Mesendoderm (in vitro differentiated cells): ENCODE measurements at regions not wholly inside any gene's neighbourhood (a gene's known extent, or its start where the extent isn't known, plus 50 kb on each side); places are given as distances from the start of the nearest gene placed in this dataset.

Experiments
- DNase-seq: peaks from one replicate; pipeline ENCODE4 v3.0.0; 2013
- H2AK5ac ChIP-seq: 2 replicates; pipeline ENCODE4 v1.6.1; 2013; ENCODE audit warnings: low read length, inconsistent platforms
- H2BK120ac ChIP-seq: 2 replicates; pipeline ENCODE4 v1.6.1; 2013; ENCODE audit warnings: low read depth, mild to moderate bottlenecking, low read length, moderate library complexity, mixed read lengths
- H2BK15ac ChIP-seq: replicated peaks from 2 replicates; pipeline ENCODE4 v1.6.1; 2013; ENCODE audit warnings: low read depth, mild to moderate bottlenecking, moderate library complexity
- H2BK5ac ChIP-seq: 2 replicates; pipeline ENCODE4 v1.6.1; 2013; ENCODE audit warnings: low read length, inconsistent platforms
- H3K18ac ChIP-seq: 2 replicates; pipeline ENCODE4 v1.6.1; 2013; ENCODE audit warnings: mild to moderate bottlenecking, low read length, mixed read lengths
- H3K23ac ChIP-seq: one replicate; pipeline ENCODE4 v1.6.1; 2013; ENCODE audit warnings: low read length
- H3K27ac ChIP-seq: 2 replicates; pipeline ENCODE4 v1.5.1; 2013; ENCODE audit warnings: low read depth, mild to moderate bottlenecking, inconsistent platforms, low read length, moderate library complexity
- H3K27me3 ChIP-seq: 2 replicates; pipeline ENCODE4 v1.6.1; 2013; ENCODE audit warnings: low read length, control low read depth, mild to moderate bottlenecking, inconsistent platforms; ENCODE audit not compliant: insufficient read depth, poor library complexity
- H3K36me3 ChIP-seq: 2 replicates; pipeline ENCODE4 v1.6.1; 2013; ENCODE audit warnings: low read length, inconsistent platforms; ENCODE audit not compliant: control insufficient read depth, insufficient read depth
- H3K4ac ChIP-seq: one replicate; pipeline ENCODE4 v1.6.1; 2013; ENCODE audit warnings: low read depth, mild to moderate bottlenecking, low read length, moderate library complexity
- H3K4me1 ChIP-seq: 2 replicates; pipeline ENCODE4 v1.6.1; 2013; ENCODE audit warnings: low read depth, low read length, inconsistent platforms; ENCODE audit not compliant: control insufficient read depth
- H3K4me2 ChIP-seq: 2 replicates; pipeline ENCODE4 v1.6.1; 2013; ENCODE audit warnings: low read length
- H3K4me3 ChIP-seq: 2 replicates; pipeline ENCODE4 v1.5.1; 2013; ENCODE audit warnings: mild to moderate bottlenecking, low read length
- H3K56ac ChIP-seq: one replicate; pipeline ENCODE4 v1.6.1; 2013; ENCODE audit warnings: low read length
- H3K79me1 ChIP-seq: 2 replicates; pipeline ENCODE4 v1.6.1; 2013; ENCODE audit warnings: low read length, inconsistent platforms
- H3K79me2 ChIP-seq: 2 replicates; pipeline ENCODE4 v1.6.1; 2013; ENCODE audit warnings: mild to moderate bottlenecking, low read length; ENCODE audit not compliant: control insufficient read depth, insufficient read depth
- H3K9ac ChIP-seq: 2 replicates; pipeline ENCODE4 v1.6.1; 2013; ENCODE audit warnings: low read length, inconsistent platforms
- H4K5ac ChIP-seq: one replicate; pipeline ENCODE4 v1.6.1; 2013; ENCODE audit warnings: low read length
- H4K8ac ChIP-seq: one replicate; pipeline ENCODE4 v1.6.1; 2013; ENCODE audit warnings: low read depth, mild to moderate bottlenecking, control low read depth, low read length, moderate library complexity
- WGBS: extraction: QIAGEN DNeasy Blood & Tissue Kit; methylation state at CpG from one replicate; pipeline ENCODE4 v1.1.7; 2013; ENCODE audit warnings: low lambda C conversion rate, missing lambda C conversion rate; ENCODE audit not compliant: insufficient coverage; ENCODE audit errors: extremely low coverage; 5-methylcytosine and 5-hydroxymethylcytosine counted together

DNA sequence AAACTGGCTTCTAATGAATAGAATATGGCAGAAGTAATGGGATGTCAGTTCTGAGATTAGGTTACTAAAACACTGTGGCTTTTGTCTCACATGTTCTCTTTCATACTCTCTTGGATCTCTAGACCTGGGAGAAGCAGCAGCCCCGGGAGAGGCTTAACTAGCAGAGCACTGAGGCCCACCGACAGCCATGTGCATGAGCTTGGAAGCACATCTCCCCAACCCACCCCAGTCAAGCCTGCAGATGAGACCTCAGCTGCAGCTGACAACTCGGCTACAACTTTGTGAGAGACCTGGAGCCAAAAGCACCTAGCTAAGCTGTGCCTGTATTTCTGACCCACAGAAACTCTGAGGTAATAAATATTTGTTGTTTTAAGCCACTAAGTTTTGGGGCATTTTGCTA is 100.8 kb downstream of the TRIM29 start:
- no peak overlapping the region for H3K9ac ChIP-seq
- H3K4me3 ChIP-seq = no peak overlapping the region
- H3K27ac ChIP-seq = no peak overlapping the region
- H4K5ac ChIP-seq = no peak overlapping the region
- WGBS = no CpG with 5 or more reads among the region's 3 CpGs
- no peak overlapping the region for H2BK15ac ChIP-seq
- no peak overlapping the region for H4K8ac ChIP-seq
- no peak overlapping the region for H3K4me2 ChIP-seq
- no peak overlapping the region for H3K4ac ChIP-seq
- no peak overlapping the region for H3K23ac ChIP-seq
- no peak overlapping the region for H3K18ac ChIP-seq
- no peak for DNase-seq
- H3K36me3 ChIP-seq = no peaks in the 10 kb centered on the region
- H2AK5ac ChIP-seq = no peak overlapping the region
- no peak overlapping the region for H2BK120ac ChIP-seq
- no peaks in the 10 kb centered on the region for H3K79me2 ChIP-seq
- H3K27me3 ChIP-seq = no peaks in the 10 kb centered on the region
- no peaks in the 10 kb centered on the region for H3K4me1 ChIP-seq
- no peaks in the 10 kb centered on the region for H3K79me1 ChIP-seq
- H3K56ac ChIP-seq = no peak overlapping the region
- H2BK5ac ChIP-seq = no peak overlapping the region

DNA sequence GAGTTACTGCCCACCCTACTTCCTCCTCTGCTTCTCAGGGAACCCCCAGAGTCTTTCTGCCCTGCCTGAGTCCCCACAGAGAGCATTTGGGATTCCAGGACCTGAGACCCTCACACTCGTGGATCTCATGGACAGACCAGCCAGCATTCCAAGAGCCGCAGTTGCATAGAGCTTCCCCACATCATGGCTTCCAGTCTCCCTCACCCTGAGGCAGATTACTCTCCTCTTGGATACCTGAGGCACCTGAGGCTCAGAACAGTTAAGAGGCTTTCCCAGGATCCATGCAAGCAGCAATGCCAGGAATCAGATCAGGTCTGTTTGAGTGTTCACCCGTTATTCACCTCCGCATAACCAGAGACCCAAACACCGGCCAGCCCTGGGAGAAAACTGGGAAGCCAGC is 102.2 kb downstream of the TRIM29 start:
- Histone ChIP-seq H2BK120ac (no peak overlapping the region), H4K5ac (no peak overlapping the region), H3K36me3 (no peaks in the 10 kb centered on the region), H2BK5ac (no peak overlapping the region), H3K4me3 (no peak overlapping the region), H3K79me1 (no peaks in the 10 kb centered on the region), H3K27ac (no peak overlapping the region), H3K23ac (no peak overlapping the region), H3K56ac (no peak overlapping the region), H3K9ac (no peak overlapping the region), H3K4me1 (no peaks in the 10 kb centered on the region), H3K18ac (no peak overlapping the region), H2AK5ac (no peak overlapping the region), H3K79me2 (no peaks in the 10 kb centered on the region), H3K4ac (no peak overlapping the region), H3K4me2 (no peak overlapping the region), H2BK15ac (no peak overlapping the region), H3K27me3 (no peaks in the 10 kb centered on the region), H4K8ac (no peak overlapping the region)
- no CpG with 5 or more reads among the region's 5 CpGs for WGBS
- DNase-seq = no peak

- Histone ChIP-seq H3K23ac (no peak overlapping the region), H3K36me3 (no peaks in the 10 kb centered on the region), H2AK5ac (no peak overlapping the region), H3K4me3 (no peak overlapping the region), H4K5ac (no peak overlapping the region), H3K27me3 (no peaks in the 10 kb centered on the region), H2BK120ac (no peak overlapping the region), H4K8ac (no peak overlapping the region), H3K4me2 (no peak overlapping the region), H2BK5ac (no peak overlapping the region), H2BK15ac (no peak overlapping the region), H3K18ac (no peak overlapping the region), H3K27ac (no peak overlapping the region), H3K9ac (no peak overlapping the region), H3K56ac (no peak overlapping the region), H3K4me1 (peaks cover 2% of the 10 kb centered on the region), H3K4ac (no peak overlapping the region), H3K79me2 (no peaks in the 10 kb centered on the region), H3K79me1 (no peaks in the 10 kb centered on the region)
- WGBS = no CpG with 5 or more reads among the region's 9 CpGs
- DNase-seq = no peak
Measured at GRCh38 chr11:120034881-120035630, 102.9 kb downstream of the TRIM29 start.

DNA sequence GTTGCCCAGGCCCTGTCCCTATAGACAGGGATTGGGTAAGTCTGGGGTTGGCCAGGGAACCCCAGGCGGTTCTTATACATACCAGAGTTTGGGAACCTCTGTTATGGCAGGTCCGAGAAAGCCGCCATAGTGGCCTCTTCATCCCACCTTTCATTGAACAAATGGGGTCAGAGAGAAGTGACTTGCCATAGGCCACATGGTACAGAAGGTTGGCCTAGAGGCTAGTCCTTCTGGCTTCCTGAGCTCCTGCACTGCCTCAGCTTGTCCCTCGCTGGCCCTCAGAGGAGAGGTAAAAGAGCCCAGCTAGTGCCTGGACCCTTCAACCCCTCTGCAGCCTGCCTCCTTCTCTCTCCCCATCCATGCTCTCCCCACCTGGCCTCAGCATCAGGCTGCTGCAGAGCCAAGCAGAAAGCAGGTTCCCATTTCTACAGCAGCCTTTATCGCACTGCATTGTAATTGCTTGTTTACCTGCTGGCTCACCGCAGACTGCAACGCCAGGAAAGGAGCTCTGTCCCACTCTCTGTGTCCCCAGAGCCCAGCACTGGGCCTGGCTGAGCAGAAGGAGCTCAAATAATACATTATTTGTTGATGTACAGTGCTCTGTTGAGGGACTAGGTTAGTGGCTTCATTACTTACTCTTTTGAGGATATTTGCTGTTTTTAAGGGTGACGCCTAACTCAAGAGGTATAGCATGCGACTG is 103.6 kb downstream of the TRIM29 start:
- Histone ChIP-seq H3K79me2 (no peaks in the 10 kb centered on the region), H3K23ac (no peak overlapping the region), H2BK15ac (no peak overlapping the region), H3K27ac (no peak overlapping the region), H3K27me3 (no peaks in the 10 kb centered on the region), H3K56ac (no peak overlapping the region), H3K18ac (no peak overlapping the region), H2AK5ac (no peak overlapping the region), H3K4ac (no peak overlapping the region), H2BK5ac (no peak overlapping the region), H4K8ac (no peak overlapping the region), H3K36me3 (no peaks in the 10 kb centered on the region), H2BK120ac (no peak overlapping the region), H3K79me1 (no peaks in the 10 kb centered on the region), H3K4me3 (no peak overlapping the region), H3K4me1 (peaks cover 2% of the 10 kb centered on the region), H3K9ac (no peak overlapping the region), H3K4me2 (no peak overlapping the region), H4K5ac (no peak overlapping the region)
- WGBS = no CpG with 5 or more reads among the region's 9 CpGs
- no peak for DNase-seq

- Histone ChIP-seq H3K18ac (no peak overlapping the region), H2BK120ac (no peak overlapping the region), H3K36me3 (no peaks in the 10 kb centered on the region), H2BK15ac (no peak overlapping the region), H3K4me1 (peaks cover 2% of the 10 kb centered on the region), H3K4me2 (no peak overlapping the region), H3K9ac (no peak overlapping the region), H3K4ac (no peak overlapping the region), H2BK5ac (no peak overlapping the region), H3K27ac (no peak overlapping the region), H3K4me3 (no peak overlapping the region), H3K56ac (no peak overlapping the region), H3K27me3 (no peaks in the 10 kb centered on the region), H4K5ac (no peak overlapping the region), H3K79me2 (no peaks in the 10 kb centered on the region), H3K79me1 (no peaks in the 10 kb centered on the region), H3K23ac (no peak overlapping the region), H2AK5ac (no peak overlapping the region), H4K8ac (no peak overlapping the region)
- WGBS = no CpG with 5 or more reads among the region's 10 CpGs
- DNase-seq = no peak
Measured at GRCh38 chr11:120032766-120033390, 105.0 kb downstream of the TRIM29 start.
